H1 (cell line): ENCODE measurements at regions not wholly inside any gene's neighbourhood (a gene's known extent, or its start where the extent isn't known, plus 50 kb on each side); places are given as distances from the start of the nearest gene placed in this dataset.

Experiments used
- CREB1 ChIP-seq: IDR thresholded peaks from 2 replicates; pipeline ENCODE4 v1.6.1; 2012; ENCODE audit warnings: inconsistent platforms
- CTBP2 ChIP-seq: IDR thresholded peaks from 2 replicates; pipeline ENCODE4 v1.7.0; 2011; ENCODE audit warnings: borderline replicate concordance, mild to moderate bottlenecking, moderate library complexity, mixed read lengths, low read length; ENCODE audit not compliant: insufficient read depth, insufficient read length
- EZH2 ChIP-seq: fragments of 200-600 bp; sonication (generic); IDR thresholded peaks from 2 replicates; pipeline ENCODE4 v1.7.1; 2012; ENCODE audit warnings: low read depth, mild to moderate bottlenecking, moderate library complexity, low read length, inconsistent platforms; ENCODE audit not compliant: severe bottlenecking
- GABPA ChIP-seq: IDR thresholded peaks from 2 replicates; pipeline ENCODE4 v1.6.1; 2011; ENCODE audit warnings: mild to moderate bottlenecking, low read length, moderate library complexity, borderline replicate concordance; ENCODE audit not compliant: insufficient read depth
- MAFK ChIP-seq: IDR thresholded peaks from 2 replicates; pipeline ENCODE4 v1.6.1; 2012; ENCODE audit warnings: low read depth, mild to moderate bottlenecking, improper control_type of control experiment, low read length
- NRF1 ChIP-seq: IDR thresholded peaks from 2 replicates; pipeline ENCODE4 v1.6.1; 2011; ENCODE audit warnings: mild to moderate bottlenecking, low read depth, low read length, improper control_type of control experiment
- RAD21 ChIP-seq, 2 experiments: IDR thresholded peaks in 1 of 2; conservative IDR thresholded peaks in 1 of 2; 2 replicates each; pipeline ENCODE4 v1.6.1; 2011; ENCODE audit warnings: low read depth in 2 of 2, low read length in 2 of 2, improper control_type of control experiment in 1 of 2, inconsistent platforms in 1 of 2, mild to moderate bottlenecking in 1 of 2, moderate library complexity in 1 of 2
- TF ChIP-seq, protein P1 (sequence below): fragments of 300-600 bp; sonication (generic); IDR thresholded peaks from 2 replicates; pipeline ENCODE4 v1.7.1; 2012; ENCODE audit warnings: low read length, moderate library complexity, mild to moderate bottlenecking, inconsistent platforms; ENCODE audit not compliant: insufficient replicate concordance
- TF ChIP-seq, protein P2 (sequence below), 3 experiments: IDR thresholded peaks; 1 replicate in 2 of 3; 2 replicates in 1 of 3; pipeline versions ENCODE4 v1.5.1 to v1.6.1; 2011; ENCODE audit warnings: low read length in 3 of 3, mild to moderate bottlenecking in 3 of 3, inconsistent platforms in 2 of 3, low read depth in 1 of 3, moderate library complexity in 1 of 3; ENCODE audit not compliant: insufficient read depth in 1 of 3; ENCODE audit errors: control extremely low read depth in 1 of 3

DNA sequence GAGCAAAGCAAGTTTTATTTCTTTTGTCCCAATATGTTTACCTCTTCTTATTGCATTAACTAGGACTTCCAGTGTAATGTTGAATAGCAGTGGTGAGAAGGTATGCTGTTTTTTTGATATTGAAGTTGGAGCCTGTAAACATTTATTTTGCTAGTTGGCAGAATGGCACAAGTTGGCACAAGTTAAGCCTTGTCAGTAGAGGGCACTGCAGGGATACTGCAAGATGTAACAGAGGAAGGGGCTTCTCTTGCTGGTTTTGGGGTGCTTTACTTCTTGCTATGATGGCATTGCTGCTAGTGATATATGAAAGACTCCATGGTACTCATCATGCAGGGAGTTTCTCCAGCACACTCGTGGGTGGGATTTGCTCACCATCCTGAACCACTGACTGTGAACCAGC is 327.3 kb upstream of the ARX start (continued):
- TF ChIP-seq, protein P1, sequence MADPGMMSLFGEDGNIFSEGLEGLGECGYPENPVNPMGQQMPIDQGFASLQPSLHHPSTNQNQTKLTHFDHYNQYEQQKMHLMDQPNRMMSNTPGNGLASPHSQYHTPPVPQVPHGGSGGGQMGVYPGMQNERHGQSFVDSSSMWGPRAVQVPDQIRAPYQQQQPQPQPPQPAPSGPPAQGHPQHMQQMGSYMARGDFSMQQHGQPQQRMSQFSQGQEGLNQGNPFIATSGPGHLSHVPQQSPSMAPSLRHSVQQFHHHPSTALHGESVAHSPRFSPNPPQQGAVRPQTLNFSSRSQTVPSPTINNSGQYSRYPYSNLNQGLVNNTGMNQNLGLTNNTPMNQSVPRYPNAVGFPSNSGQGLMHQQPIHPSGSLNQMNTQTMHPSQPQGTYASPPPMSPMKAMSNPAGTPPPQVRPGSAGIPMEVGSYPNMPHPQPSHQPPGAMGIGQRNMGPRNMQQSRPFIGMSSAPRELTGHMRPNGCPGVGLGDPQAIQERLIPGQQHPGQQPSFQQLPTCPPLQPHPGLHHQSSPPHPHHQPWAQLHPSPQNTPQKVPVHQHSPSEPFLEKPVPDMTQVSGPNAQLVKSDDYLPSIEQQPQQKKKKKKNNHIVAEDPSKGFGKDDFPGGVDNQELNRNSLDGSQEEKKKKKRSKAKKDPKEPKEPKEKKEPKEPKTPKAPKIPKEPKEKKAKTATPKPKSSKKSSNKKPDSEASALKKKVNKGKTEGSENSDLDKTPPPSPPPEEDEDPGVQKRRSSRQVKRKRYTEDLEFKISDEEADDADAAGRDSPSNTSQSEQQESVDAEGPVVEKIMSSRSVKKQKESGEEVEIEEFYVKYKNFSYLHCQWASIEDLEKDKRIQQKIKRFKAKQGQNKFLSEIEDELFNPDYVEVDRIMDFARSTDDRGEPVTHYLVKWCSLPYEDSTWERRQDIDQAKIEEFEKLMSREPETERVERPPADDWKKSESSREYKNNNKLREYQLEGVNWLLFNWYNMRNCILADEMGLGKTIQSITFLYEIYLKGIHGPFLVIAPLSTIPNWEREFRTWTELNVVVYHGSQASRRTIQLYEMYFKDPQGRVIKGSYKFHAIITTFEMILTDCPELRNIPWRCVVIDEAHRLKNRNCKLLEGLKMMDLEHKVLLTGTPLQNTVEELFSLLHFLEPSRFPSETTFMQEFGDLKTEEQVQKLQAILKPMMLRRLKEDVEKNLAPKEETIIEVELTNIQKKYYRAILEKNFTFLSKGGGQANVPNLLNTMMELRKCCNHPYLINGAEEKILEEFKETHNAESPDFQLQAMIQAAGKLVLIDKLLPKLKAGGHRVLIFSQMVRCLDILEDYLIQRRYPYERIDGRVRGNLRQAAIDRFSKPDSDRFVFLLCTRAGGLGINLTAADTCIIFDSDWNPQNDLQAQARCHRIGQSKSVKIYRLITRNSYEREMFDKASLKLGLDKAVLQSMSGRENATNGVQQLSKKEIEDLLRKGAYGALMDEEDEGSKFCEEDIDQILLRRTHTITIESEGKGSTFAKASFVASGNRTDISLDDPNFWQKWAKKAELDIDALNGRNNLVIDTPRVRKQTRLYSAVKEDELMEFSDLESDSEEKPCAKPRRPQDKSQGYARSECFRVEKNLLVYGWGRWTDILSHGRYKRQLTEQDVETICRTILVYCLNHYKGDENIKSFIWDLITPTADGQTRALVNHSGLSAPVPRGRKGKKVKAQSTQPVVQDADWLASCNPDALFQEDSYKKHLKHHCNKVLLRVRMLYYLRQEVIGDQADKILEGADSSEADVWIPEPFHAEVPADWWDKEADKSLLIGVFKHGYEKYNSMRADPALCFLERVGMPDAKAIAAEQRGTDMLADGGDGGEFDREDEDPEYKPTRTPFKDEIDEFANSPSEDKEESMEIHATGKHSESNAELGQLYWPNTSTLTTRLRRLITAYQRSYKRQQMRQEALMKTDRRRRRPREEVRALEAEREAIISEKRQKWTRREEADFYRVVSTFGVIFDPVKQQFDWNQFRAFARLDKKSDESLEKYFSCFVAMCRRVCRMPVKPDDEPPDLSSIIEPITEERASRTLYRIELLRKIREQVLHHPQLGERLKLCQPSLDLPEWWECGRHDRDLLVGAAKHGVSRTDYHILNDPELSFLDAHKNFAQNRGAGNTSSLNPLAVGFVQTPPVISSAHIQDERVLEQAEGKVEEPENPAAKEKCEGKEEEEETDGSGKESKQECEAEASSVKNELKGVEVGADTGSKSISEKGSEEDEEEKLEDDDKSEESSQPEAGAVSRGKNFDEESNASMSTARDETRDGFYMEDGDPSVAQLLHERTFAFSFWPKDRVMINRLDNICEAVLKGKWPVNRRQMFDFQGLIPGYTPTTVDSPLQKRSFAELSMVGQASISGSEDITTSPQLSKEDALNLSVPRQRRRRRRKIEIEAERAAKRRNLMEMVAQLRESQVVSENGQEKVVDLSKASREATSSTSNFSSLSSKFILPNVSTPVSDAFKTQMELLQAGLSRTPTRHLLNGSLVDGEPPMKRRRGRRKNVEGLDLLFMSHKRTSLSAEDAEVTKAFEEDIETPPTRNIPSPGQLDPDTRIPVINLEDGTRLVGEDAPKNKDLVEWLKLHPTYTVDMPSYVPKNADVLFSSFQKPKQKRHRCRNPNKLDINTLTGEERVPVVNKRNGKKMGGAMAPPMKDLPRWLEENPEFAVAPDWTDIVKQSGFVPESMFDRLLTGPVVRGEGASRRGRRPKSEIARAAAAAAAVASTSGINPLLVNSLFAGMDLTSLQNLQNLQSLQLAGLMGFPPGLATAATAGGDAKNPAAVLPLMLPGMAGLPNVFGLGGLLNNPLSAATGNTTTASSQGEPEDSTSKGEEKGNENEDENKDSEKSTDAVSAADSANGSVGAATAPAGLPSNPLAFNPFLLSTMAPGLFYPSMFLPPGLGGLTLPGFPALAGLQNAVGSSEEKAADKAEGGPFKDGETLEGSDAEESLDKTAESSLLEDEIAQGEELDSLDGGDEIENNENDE, result no peak
- no peak for TF ChIP-seq NRF1
- TF ChIP-seq GABPA, result no peak
- no peak for TF ChIP-seq CREB1
- no peak for TF ChIP-seq EZH2
- TF ChIP-seq MAFK, result no peak
- no peak for TF ChIP-seq CTBP2
- TF ChIP-seq, protein P2, sequence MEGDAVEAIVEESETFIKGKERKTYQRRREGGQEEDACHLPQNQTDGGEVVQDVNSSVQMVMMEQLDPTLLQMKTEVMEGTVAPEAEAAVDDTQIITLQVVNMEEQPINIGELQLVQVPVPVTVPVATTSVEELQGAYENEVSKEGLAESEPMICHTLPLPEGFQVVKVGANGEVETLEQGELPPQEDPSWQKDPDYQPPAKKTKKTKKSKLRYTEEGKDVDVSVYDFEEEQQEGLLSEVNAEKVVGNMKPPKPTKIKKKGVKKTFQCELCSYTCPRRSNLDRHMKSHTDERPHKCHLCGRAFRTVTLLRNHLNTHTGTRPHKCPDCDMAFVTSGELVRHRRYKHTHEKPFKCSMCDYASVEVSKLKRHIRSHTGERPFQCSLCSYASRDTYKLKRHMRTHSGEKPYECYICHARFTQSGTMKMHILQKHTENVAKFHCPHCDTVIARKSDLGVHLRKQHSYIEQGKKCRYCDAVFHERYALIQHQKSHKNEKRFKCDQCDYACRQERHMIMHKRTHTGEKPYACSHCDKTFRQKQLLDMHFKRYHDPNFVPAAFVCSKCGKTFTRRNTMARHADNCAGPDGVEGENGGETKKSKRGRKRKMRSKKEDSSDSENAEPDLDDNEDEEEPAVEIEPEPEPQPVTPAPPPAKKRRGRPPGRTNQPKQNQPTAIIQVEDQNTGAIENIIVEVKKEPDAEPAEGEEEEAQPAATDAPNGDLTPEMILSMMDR (IDR thresholded peaks at IDR 0.05; ENCODE audit: control extremely low read depth in 1 of 3, insufficient read depth in 1 of 3, low read depth in 1 of 3, low read length in 3 of 3), result peak in 2 of 3 experiments; percentile 42 to 52; a peak in 2 of 4 replicates
- peak; percentile 50 to 67 for TF ChIP-seq RAD21 (IDR thresholded peaks at IDR 0.05 in 1 of 2, conservative IDR thresholded peaks at IDR 0.05 in 1 of 2; ENCODE audit: low read depth in 2 of 2, low read length in 2 of 2)
